HFFc6 (cell line): ENCODE measurements at regions not wholly inside any gene's neighbourhood (a gene's known extent, or its start where the extent isn't known, plus 50 kb on each side); places are given as distances from the start of the nearest gene placed in this dataset.

Experiments used
- DNase-seq: peaks from one replicate; pipeline ENCODE4 v3.0.0-alpha.2; 2018
- H3K27ac Mint-ChIP-seq: 2 replicates; pipeline ENCODE4 v1.8.0; 2020; ENCODE audit warnings: mild to moderate bottlenecking, mixed read lengths
- H3K27me3 Mint-ChIP-seq: 2 replicates; pipeline ENCODE4 v1.8.0; 2021; ENCODE audit warnings: mild to moderate bottlenecking, moderate library complexity, mixed read lengths; ENCODE audit not compliant: insufficient read depth
- H3K36me3 Mint-ChIP-seq: 2 replicates; pipeline ENCODE4 v1.8.0; 2021; ENCODE audit warnings: low read depth, mixed read lengths
- H3K4me1 Mint-ChIP-seq: 2 replicates; pipeline ENCODE4 v1.8.0; 2020; ENCODE audit warnings: low read depth, mixed read lengths
- H3K4me3 Mint-ChIP-seq: 2 replicates; pipeline ENCODE4 v1.8.0; 2020; ENCODE audit warnings: mild to moderate bottlenecking, moderate library complexity, mixed read lengths
- H3K9me3 Mint-ChIP-seq: 2 replicates; pipeline ENCODE4 v1.8.0; 2020; ENCODE audit warnings: mild to moderate bottlenecking, mixed read lengths
- TF ChIP-seq, protein P1 (sequence below): fragments of 200-600 bp; sonication (generic); IDR thresholded peaks from 2 replicates; pipeline ENCODE4 v1.5.0; 2021; ENCODE audit warnings: antibody characterized with exemption, mild to moderate bottlenecking

DNA sequence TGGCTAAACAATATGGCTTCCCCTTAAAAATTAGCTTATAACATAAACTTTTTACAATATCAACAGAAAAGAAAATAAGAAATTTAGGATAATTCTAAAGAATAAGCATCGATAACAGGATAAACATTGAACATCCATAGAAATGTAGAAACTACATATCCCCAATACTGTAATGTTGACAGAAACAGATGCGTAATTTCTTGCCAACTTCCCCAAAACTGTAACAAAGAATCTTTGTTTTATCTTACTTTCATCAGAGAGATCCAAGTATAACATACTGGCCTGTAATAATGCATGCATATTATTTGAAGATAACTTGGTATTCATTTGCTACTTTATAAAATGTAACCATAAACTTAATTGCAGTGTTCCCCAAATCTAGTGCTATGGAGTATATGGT is 339.9 kb downstream of the ARL4A start:
- TF ChIP-seq, protein P1, sequence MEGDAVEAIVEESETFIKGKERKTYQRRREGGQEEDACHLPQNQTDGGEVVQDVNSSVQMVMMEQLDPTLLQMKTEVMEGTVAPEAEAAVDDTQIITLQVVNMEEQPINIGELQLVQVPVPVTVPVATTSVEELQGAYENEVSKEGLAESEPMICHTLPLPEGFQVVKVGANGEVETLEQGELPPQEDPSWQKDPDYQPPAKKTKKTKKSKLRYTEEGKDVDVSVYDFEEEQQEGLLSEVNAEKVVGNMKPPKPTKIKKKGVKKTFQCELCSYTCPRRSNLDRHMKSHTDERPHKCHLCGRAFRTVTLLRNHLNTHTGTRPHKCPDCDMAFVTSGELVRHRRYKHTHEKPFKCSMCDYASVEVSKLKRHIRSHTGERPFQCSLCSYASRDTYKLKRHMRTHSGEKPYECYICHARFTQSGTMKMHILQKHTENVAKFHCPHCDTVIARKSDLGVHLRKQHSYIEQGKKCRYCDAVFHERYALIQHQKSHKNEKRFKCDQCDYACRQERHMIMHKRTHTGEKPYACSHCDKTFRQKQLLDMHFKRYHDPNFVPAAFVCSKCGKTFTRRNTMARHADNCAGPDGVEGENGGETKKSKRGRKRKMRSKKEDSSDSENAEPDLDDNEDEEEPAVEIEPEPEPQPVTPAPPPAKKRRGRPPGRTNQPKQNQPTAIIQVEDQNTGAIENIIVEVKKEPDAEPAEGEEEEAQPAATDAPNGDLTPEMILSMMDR: no peak
- DNase-seq: no peak
- Mint-ChIP-seq H3K4me1 (peaks cover 13% of the 10 kb centered on the region), H3K27ac (no peak overlapping the region), H3K9me3 (no peaks in the 10 kb centered on the region; the same call in 1 of the 2 replicates), H3K27me3 (no peaks in the 10 kb centered on the region), H3K36me3 (no peaks in the 10 kb centered on the region), H3K4me3 (no peak overlapping the region)

DNA sequence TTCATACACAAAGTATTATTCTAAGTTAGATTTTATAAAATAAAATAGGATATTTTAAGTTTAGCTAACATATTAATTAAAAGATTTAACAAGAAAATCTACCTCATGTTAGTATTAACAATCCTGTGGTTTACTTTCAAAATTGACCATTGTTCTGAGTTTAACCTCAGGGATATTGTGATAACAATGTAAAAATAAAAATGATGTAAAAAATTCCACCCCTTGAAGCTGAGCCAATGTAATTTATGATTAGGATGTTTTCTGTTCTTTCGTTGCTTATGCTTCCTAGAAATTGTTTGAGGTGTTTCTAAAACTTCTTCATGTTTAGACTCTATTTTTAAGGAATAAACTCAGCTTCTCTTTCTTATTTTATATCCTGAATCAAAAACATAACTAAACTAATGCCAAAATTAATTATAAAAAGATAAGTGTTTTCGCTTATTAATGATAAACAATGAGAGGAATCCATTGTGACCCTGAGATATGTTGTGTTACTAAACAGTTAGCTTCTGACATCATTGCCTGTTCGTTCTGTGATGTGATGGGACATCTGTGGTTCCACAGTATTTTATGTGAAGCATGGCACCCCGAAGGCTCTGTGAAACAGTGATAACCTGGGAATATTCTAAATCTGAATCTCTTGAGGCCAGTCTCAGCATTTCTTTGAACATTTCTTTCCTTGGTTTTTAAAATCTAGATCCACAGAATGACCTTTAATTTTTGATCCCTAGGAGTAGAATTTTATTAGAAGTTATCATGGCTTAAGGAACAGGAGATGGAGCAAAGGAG is 340.8 kb downstream of the ARL4A start:
- TF ChIP-seq, protein P1: no peak
- peaks cover 18% of the 10 kb centered on the region for H3K4me1 Mint-ChIP-seq
- no peak overlapping the region for H3K4me3 Mint-ChIP-seq
- H3K9me3 Mint-ChIP-seq: no peaks in the 10 kb centered on the region; the same call in 1 of the 2 replicates
- no peak overlapping the region for H3K27ac Mint-ChIP-seq
- H3K36me3 Mint-ChIP-seq: no peaks in the 10 kb centered on the region
- no peak for DNase-seq
- no peaks in the 10 kb centered on the region for H3K27me3 Mint-ChIP-seq

DNA sequence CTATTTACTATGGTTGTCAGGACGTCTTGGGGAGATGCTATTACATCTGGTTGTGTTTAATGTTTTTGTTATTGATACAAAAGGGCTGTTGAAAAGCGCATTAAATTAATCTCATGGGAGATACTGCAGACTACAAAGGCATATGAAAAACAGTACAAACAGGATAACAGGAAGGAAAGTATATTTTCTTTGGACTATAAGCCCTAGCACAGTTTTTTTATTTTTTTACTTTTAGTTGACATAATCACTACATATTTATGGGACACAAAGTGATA is 341.3 kb downstream of the ARL4A start:
- H3K27me3 Mint-ChIP-seq: no peaks in the 10 kb centered on the region
- no peaks in the 10 kb centered on the region; the same call in 1 of the 2 replicates for H3K9me3 Mint-ChIP-seq
- no peak overlapping the region for H3K4me3 Mint-ChIP-seq
- no peak for DNase-seq
- peaks cover 18% of the 10 kb centered on the region for H3K4me1 Mint-ChIP-seq
- no peaks in the 10 kb centered on the region for H3K36me3 Mint-ChIP-seq
- TF ChIP-seq, protein P1: no peak
- H3K27ac Mint-ChIP-seq: no peak overlapping the region

GRCh38 chr7:13031468-13031867 is 344.0 kb downstream of the ARL4A start:
- no peaks in the 10 kb centered on the region for H3K9me3 Mint-ChIP-seq
- DNase-seq: peak; percentile 11
- H3K4me3 Mint-ChIP-seq: no peak overlapping the region
- H3K36me3 Mint-ChIP-seq: peaks cover 9% of the 10 kb centered on the region; the same call in 1 of the 2 replicates
- H3K27ac Mint-ChIP-seq: no peak overlapping the region
- TF ChIP-seq, protein P1: no peak
- H3K4me1 Mint-ChIP-seq: peaks cover 27% of the 10 kb centered on the region
- no peaks in the 10 kb centered on the region for H3K27me3 Mint-ChIP-seq

GRCh38 chr7:13032084-13032483 is 344.7 kb downstream of the ARL4A start:
- Mint-ChIP-seq H3K27me3 (no peaks in the 10 kb centered on the region), H3K36me3 (peaks cover 9% of the 10 kb centered on the region; the same call in 1 of the 2 replicates), H3K4me3 (no peak overlapping the region), H3K9me3 (no peaks in the 10 kb centered on the region), H3K4me1 (peaks cover 33% of the 10 kb centered on the region), H3K27ac (no peak overlapping the region)
- DNase-seq: no peak
- TF ChIP-seq, protein P1: no peak
